CD4-positive, alpha-beta T cell treated with Interleukin-17A for 1 hour (primary cell): ENCODE measurements at regions not wholly inside any gene's neighbourhood (a gene's known extent, or its start where the extent isn't known, plus 50 kb on each side); places are given as distances from the start of the nearest gene placed in this dataset.
"Not testable (repeated sequence)": the region's sequence is repeated elsewhere in the genome, so short reads cannot be mapped to it uniquely, and the experiment has no call there.

Experiments
- DNase-seq: peaks from one replicate; pipeline ENCODE4 v3.0.0-alpha.2; 2020

- not testable (repeated sequence) for DNase-seq
Observed at GRCh38 chrX:3881255-3881895, 167.9 kb upstream of the PRKX start.

GRCh38 chrX:3876393-3876792, 162.9 kb upstream of the PRKX start:
- not testable (repeated sequence) for DNase-seq

GRCh38 chrX:3875638-3876037, 162.2 kb upstream of the PRKX start:
- not testable (repeated sequence) for DNase-seq

- peak; percentile 0 for DNase-seq
Observed at GRCh38 chrX:3872226-3872879, 158.9 kb upstream of the PRKX start.

GRCh38 chrX:3867067-3867831, 153.8 kb upstream of the PRKX start:
- not testable (repeated sequence) for DNase-seq

GRCh38 chrX:3858332-3858731, 144.9 kb upstream of the PRKX start:
- DNase-seq, result not testable (repeated sequence)

- DNase-seq, result not testable (repeated sequence)
Observed at GRCh38 chrX:3843522-3844145, 130.2 kb upstream of the PRKX start.

- DNase-seq, result peak; percentile 23
Observed at GRCh38 chrX:3842822-3843521, 129.5 kb upstream of the PRKX start.

- not testable (repeated sequence) for DNase-seq
Observed at GRCh38 chrX:3838754-3839153, 125.3 kb upstream of the PRKX start.

- not testable (repeated sequence) for DNase-seq
Observed at GRCh38 chrX:3837958-3838643, 124.7 kb upstream of the PRKX start.

- not testable (repeated sequence) for DNase-seq
Observed at GRCh38 chrX:3837211-3837610, 123.8 kb upstream of the PRKX start.

GRCh38 chrX:3833761-3834542, 120.5 kb upstream of the PRKX start:
- not testable (repeated sequence) for DNase-seq

- DNase-seq, result not testable (repeated sequence)
Observed at GRCh38 chrX:3830020-3830419, 116.6 kb upstream of the PRKX start.

- DNase-seq, result not testable (repeated sequence)
Observed at GRCh38 chrX:3829041-3829531, 115.6 kb upstream of the PRKX start.

- DNase-seq, result not testable (repeated sequence)
Observed at GRCh38 chrX:3828378-3829040, 115.1 kb upstream of the PRKX start.

GRCh38 chrX:3824008-3824407, 110.6 kb upstream of the PRKX start:
- not testable (repeated sequence) for DNase-seq

- no peak for DNase-seq
Observed at GRCh38 chrX:3820167-3820566, 106.7 kb upstream of the PRKX start.

GRCh38 chrX:3817480-3817879, 104.0 kb upstream of the PRKX start:
- DNase-seq, result not testable (repeated sequence)

GRCh38 chrX:3815896-3816664, 102.6 kb upstream of the PRKX start:
- peak; percentile 27 for DNase-seq
